ENCODE measurements at regions not wholly inside any gene's neighbourhood (a gene's known extent, or its start where the extent isn't known, plus 50 kb on each side); places are given as distances from the start of the nearest gene placed in this dataset.
A peak's percentile ranks its signal among the peaks of the same experiment; 100 is the strongest.

DNA sequence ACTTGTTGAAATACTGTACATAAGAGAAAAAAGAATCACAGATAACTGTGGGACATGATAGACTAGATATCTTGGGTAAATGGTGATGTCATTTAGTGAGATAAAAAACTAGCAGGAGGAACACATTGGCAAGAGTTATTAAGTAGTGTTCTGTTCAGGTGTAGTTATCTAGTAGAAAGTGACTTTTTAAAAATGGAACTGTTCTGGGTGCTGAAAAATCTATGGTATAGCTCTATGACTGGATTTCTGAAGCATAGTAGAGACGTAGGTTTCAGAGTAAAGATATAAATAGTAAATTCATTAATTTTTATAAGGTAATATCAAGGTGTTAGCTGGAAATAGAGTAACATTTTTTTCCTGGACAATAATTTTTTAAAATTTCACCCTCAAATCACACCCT is 225.1 kb upstream of the UGT8 start:
- no peak overlapping the region for H3K4me3 ChIP-seq (ENCODE audit: low read depth, low read length)
- no peak for TF ChIP-seq CTCF (IDR thresholded peaks at IDR 0.05; ENCODE audit: low read depth, low read length, missing control alignments)
- H3K27me3 ChIP-seq (replicated peaks) = no peaks in the 10 kb centered on the region
- H3K27ac ChIP-seq = no peak overlapping the region
- no peaks in the 10 kb centered on the region for H3K36me3 ChIP-seq (replicated peaks)
- no peak for DNase-seq
- in situ Hi-C loops (cut with HindIII; ENCODE audit: low pct_ligation_motif_present, low sequenced_read_pairs) = no loop called here

- no peak overlapping the region for H3K4me3 ChIP-seq (ENCODE audit: low read depth, low read length)
- H3K27me3 ChIP-seq (replicated peaks) = no peaks in the 10 kb centered on the region
- H3K27ac ChIP-seq = no peak overlapping the region
- in situ Hi-C loops (cut with HindIII; ENCODE audit: low pct_ligation_motif_present, low sequenced_read_pairs) = no loop called here
- peak; percentile 24 for DNase-seq
- TF ChIP-seq CTCF (IDR thresholded peaks at IDR 0.05; ENCODE audit: low read depth, low read length, missing control alignments) = peak; percentile 71
- H3K36me3 ChIP-seq (replicated peaks) = no peaks in the 10 kb centered on the region
These were observed 220.2 kb upstream of the UGT8 start for GRCh38 chr4:114378305-114378903.

DNA sequence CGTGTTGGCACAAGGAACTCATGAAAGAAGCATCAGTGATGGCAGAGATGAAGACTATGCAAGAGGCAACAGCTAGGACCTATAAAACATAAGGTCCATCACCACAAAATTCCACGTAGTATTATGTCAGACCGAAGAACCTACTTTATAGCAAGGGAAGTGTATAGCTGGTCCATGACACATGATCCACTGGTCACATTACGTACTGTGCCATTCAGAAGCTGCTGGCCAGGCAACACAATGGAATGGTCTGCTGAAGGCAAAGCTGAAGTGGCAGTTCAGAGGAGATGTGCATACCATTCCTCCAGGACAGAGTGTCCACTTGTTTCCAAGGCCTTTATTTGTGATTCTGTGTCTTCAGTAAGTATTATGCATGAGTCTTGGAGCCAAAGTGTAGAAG is 215.5 kb upstream of the UGT8 start:
- Histone ChIP-seq H3K4me3 (ENCODE audit: low read depth, low read length) (no peak overlapping the region), H3K36me3 (replicated peaks) (no peaks in the 10 kb centered on the region), H3K27ac (no peak overlapping the region), H3K27me3 (replicated peaks) (no peaks in the 10 kb centered on the region)
- in situ Hi-C loops (cut with HindIII; ENCODE audit: low pct_ligation_motif_present, low sequenced_read_pairs) = no loop called here
- TF ChIP-seq CTCF (IDR thresholded peaks at IDR 0.05; ENCODE audit: low read depth, low read length, missing control alignments) = no peak
- no peak for DNase-seq

DNA sequence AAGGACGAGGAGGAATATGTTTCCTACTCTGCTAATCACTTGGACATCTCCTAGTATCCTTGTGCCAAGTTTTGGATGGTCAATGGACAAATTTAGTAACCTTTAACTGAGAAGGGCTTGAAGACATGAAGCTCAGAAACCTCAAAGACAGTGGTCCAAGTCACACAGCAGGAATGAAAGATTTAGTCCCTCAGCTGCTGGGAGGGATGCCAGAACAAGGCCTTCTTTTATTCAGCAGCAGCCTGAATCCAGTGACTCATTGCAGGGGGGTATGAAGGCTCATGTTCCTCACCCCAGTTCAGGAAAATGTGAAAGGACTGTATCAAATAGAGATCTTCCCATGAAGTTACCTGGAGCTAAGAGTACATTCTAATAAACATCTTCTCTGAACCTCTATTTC is 214.9 kb upstream of the UGT8 start:
- DNase-seq = peak; percentile 91
- Histone ChIP-seq H3K36me3 (replicated peaks) (no peaks in the 10 kb centered on the region), H3K27ac (peak overlapping the region; percentile 14), H3K4me3 (ENCODE audit: low read depth, low read length) (no peak overlapping the region), H3K27me3 (replicated peaks) (no peaks in the 10 kb centered on the region)
- TF ChIP-seq CTCF (IDR thresholded peaks at IDR 0.05; ENCODE audit: low read depth, low read length, missing control alignments) = no peak
- in situ Hi-C loops (cut with HindIII; ENCODE audit: low pct_ligation_motif_present, low sequenced_read_pairs) = no loop called here

- Histone ChIP-seq H3K36me3 (replicated peaks) (no peaks in the 10 kb centered on the region), H3K4me3 (ENCODE audit: low read depth, low read length) (no peak overlapping the region), H3K27me3 (replicated peaks) (no peaks in the 10 kb centered on the region), H3K27ac (no peak overlapping the region)
- TF ChIP-seq CTCF (IDR thresholded peaks at IDR 0.05; ENCODE audit: low read depth, low read length, missing control alignments) = peak; percentile 45
- in situ Hi-C loops (cut with HindIII; ENCODE audit: low pct_ligation_motif_present, low sequenced_read_pairs) = no loop called here
- peak; percentile 46 for DNase-seq
These were observed 214.0 kb upstream of the UGT8 start for GRCh38 chr4:114384629-114385028.
